ENCODE measurements at regions not wholly inside any gene's neighbourhood (a gene's known extent, or its start where the extent isn't known, plus 50 kb on each side); places are given as distances from the start of the nearest gene placed in this dataset.
"Not testable (repeated sequence)": the region's sequence is repeated elsewhere in the genome, so short reads cannot be mapped to it uniquely, and the experiment has no call there.

GRCh38 chr13:44845281-44846058 is 143.8 kb downstream of the NUFIP1 start:
- not testable (repeated sequence) for DNase-seq

GRCh38 chr13:44844786-44845185 is 144.5 kb downstream of the NUFIP1 start:
- DNase-seq = no peak

- no peak for DNase-seq
Observed at GRCh38 chr13:44843403-44843802, 145.9 kb downstream of the NUFIP1 start.

- DNase-seq = no peak
Observed at GRCh38 chr13:44842158-44842557, 147.1 kb downstream of the NUFIP1 start.

- no peak for DNase-seq
Observed at GRCh38 chr13:44840131-44840530, 149.1 kb downstream of the NUFIP1 start.

GRCh38 chr13:44837250-44837649 is 152.0 kb downstream of the NUFIP1 start:
- DNase-seq = no peak

GRCh38 chr13:44834404-44834803 is 154.9 kb downstream of the NUFIP1 start:
- no peak for DNase-seq

- DNase-seq = no peak
Observed at GRCh38 chr13:44833626-44834025, 155.6 kb downstream of the NUFIP1 start.

GRCh38 chr13:44833139-44833538 is 156.1 kb downstream of the NUFIP1 start:
- no peak for DNase-seq

GRCh38 chr13:44826591-44827350 is 162.5 kb downstream of the NUFIP1 start:
- DNase-seq = no peak

- DNase-seq = no peak
Observed at GRCh38 chr13:44825953-44826352, 163.3 kb downstream of the NUFIP1 start.

GRCh38 chr13:44823555-44823954 is 165.7 kb downstream of the NUFIP1 start:
- DNase-seq = not testable (repeated sequence)

- DNase-seq = no peak
Observed at GRCh38 chr13:44822291-44822690, 167.0 kb downstream of the NUFIP1 start.

- no peak for DNase-seq
Observed at GRCh38 chr13:44819772-44820171, 169.5 kb downstream of the NUFIP1 start.

- peak; percentile 14 for DNase-seq
Observed at GRCh38 chr13:44819245-44819644, 170.0 kb downstream of the NUFIP1 start.

- peak; percentile 68 for DNase-seq
Observed at GRCh38 chr13:44818428-44818827, 170.8 kb downstream of the NUFIP1 start.

- no peak for DNase-seq
Observed at GRCh38 chr13:44818016-44818415, 171.3 kb downstream of the NUFIP1 start.

- no peak for DNase-seq
Observed at GRCh38 chr13:44817131-44817671, 172.1 kb downstream of the NUFIP1 start.

GRCh38 chr13:44816701-44817100 is 172.6 kb downstream of the NUFIP1 start:
- no peak for DNase-seq

- DNase-seq = no peak
Observed at GRCh38 chr13:44815623-44816022, 173.6 kb downstream of the NUFIP1 start.

- no peak for DNase-seq
Observed at GRCh38 chr13:44814836-44815235, 174.4 kb downstream of the NUFIP1 start.

GRCh38 chr13:44814161-44814560 is 175.1 kb downstream of the NUFIP1 start:
- no peak for DNase-seq

GRCh38 chr13:44812818-44813217 is 176.5 kb downstream of the NUFIP1 start:
- DNase-seq = no peak
